Astrocyte of the cerebellum (primary cell): ENCODE measurements at regions not wholly inside any gene's neighbourhood (a gene's known extent, or its start where the extent isn't known, plus 50 kb on each side); places are given as distances from the start of the nearest gene placed in this dataset.
A peak's percentile ranks its signal among the peaks of the same experiment; 100 is the strongest.

Source experiments
- DNase-seq: peaks from one replicate; pipeline ENCODE4 v3.0.0-alpha.2; 2011; ENCODE audit warnings: low read depth
- H3K4me3 ChIP-seq: 2 replicates; pipeline ENCODE4 v1.5.1; 2011; ENCODE audit warnings: mild to moderate bottlenecking, low read depth, low read length, moderate library complexity
- CTCF ChIP-seq: IDR thresholded peaks from 2 replicates; pipeline ENCODE4 v1.5.1; 2012; ENCODE audit warnings: low read length, low read depth, moderate library complexity, mild to moderate bottlenecking; ENCODE audit errors: missing control alignments
- in situ Hi-C: cut with HindIII; loops from 2 replicates; pipeline ENCODE4 v1.10.0; 2017; ENCODE audit warnings: low sequenced_read_pairs

GRCh38 chr14:21894003-21894897 lies 220.6 kb upstream of the OR4E1 start:
- peak; percentile 21 for TF ChIP-seq CTCF
- DNase-seq, result no peak
- no peak overlapping the region for H3K4me3 ChIP-seq
- in situ Hi-C loops, result no loop called here

- no peak for DNase-seq
- in situ Hi-C loops, result no loop called here
- no peak overlapping the region for H3K4me3 ChIP-seq
- TF ChIP-seq CTCF, result no peak
Observed at GRCh38 chr14:21891921-21892320, 218.3 kb upstream of the OR4E1 start.

GRCh38 chr14:21884995-21885394 lies 211.4 kb upstream of the OR4E1 start:
- no peak for TF ChIP-seq CTCF
- no peak for DNase-seq
- H3K4me3 ChIP-seq, result no peak overlapping the region
- in situ Hi-C loops, result no loop called here

- no peak for DNase-seq
- in situ Hi-C loops, result no loop called here
- no peak for TF ChIP-seq CTCF
- no peak overlapping the region for H3K4me3 ChIP-seq
Observed at GRCh38 chr14:21882226-21882625, 208.6 kb upstream of the OR4E1 start.

GRCh38 chr14:21880918-21881317 lies 207.3 kb upstream of the OR4E1 start:
- no peak for DNase-seq
- TF ChIP-seq CTCF, result no peak
- in situ Hi-C loops, result no loop called here

GRCh38 chr14:21875791-21876190 lies 202.2 kb upstream of the OR4E1 start:
- DNase-seq, result no peak
- H3K4me3 ChIP-seq, result no peak overlapping the region
- no peak for TF ChIP-seq CTCF
- in situ Hi-C loops, result no loop called here

More at GRCh38 chr14:21880918-21881317, 207.3 kb upstream of the OR4E1 start:
- H3K4me3 ChIP-seq, result no peak overlapping the region
